CD4-positive, alpha-beta T cell treated with Interleukin-15 for 4 hours (primary cell): ENCODE measurements at regions not wholly inside any gene's neighbourhood (a gene's known extent, or its start where the extent isn't known, plus 50 kb on each side); places are given as distances from the start of the nearest gene placed in this dataset.

Source experiments
- DNase-seq: peaks from one replicate; pipeline ENCODE4 v3.0.0-alpha.2; 2020; ENCODE audit warnings: low spot score

GRCh38 chr10:131425752-131426533 lies 114.4 kb upstream of the TCERG1L start:
- no peak for DNase-seq

GRCh38 chr10:131426534-131426898 lies 115.0 kb upstream of the TCERG1L start:
- no peak for DNase-seq

DNA sequence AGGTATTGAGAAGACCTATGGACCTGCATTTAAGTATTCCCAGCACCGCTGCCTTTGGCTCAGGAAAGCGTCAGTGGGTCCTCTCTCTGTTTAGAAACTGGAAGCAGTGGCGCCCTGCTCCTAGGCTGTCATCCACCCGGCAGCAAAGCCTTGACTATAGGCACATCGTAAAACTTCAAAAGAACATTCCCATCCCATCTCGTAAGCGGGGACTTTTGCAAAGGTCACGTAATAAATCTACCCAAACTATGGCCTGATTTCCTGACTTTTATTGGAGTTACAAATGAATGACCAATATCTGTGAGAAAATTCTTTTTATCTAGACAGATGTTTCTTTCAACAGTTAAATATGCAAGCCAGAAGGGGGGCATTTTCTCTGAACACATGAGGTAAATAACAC lies 115.8 kb upstream of the TCERG1L start:
- no peak for DNase-seq

GRCh38 chr10:131427901-131428300 lies 116.4 kb upstream of the TCERG1L start:
- no peak for DNase-seq

DNA sequence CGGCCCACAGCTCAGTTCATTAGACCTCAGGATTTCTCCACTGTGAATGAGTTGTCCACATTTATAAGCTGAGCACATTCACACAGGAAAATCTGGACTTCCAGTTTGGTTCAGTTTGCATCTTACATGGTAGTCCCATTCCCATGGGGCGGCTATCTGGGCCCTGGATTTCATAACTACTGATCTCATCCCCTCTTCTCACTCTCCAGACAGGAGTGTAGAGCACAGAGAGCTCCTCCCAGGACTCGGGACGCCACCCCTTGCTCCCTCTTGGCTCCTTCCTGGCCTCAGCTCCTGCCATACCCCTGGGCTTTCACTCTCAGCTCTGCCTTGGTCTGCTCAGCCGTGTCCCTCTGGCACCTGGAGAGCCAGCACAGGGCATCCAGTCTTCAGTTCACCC lies 117.6 kb upstream of the TCERG1L start:
- DNase-seq = no peak

GRCh38 chr10:131429942-131430341 lies 118.4 kb upstream of the TCERG1L start:
- DNase-seq = no peak

GRCh38 chr10:131430716-131431412 lies 119.3 kb upstream of the TCERG1L start:
- no peak for DNase-seq

DNA sequence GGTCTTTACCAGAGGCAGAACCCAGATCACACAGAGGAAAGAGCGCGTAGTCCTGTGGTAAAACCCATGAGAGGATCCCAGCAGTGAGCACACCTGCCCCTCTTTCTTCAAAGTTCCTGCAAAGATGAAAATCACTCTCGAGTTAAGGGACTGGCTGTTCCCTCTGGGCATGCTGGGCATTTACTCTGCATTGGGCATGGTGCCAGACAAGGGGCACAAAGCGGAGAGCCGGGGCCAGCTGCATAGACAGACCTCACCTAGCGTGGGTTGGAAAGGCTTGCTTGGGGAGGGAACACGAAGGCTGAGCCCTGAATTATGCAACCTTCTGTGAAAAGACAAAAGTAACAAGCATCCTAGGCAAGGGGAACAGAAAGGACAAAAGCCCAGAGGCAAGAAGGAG lies 120.0 kb upstream of the TCERG1L start:
- no peak for DNase-seq

GRCh38 chr10:131431978-131432690 lies 120.6 kb upstream of the TCERG1L start:
- DNase-seq = no peak

DNA sequence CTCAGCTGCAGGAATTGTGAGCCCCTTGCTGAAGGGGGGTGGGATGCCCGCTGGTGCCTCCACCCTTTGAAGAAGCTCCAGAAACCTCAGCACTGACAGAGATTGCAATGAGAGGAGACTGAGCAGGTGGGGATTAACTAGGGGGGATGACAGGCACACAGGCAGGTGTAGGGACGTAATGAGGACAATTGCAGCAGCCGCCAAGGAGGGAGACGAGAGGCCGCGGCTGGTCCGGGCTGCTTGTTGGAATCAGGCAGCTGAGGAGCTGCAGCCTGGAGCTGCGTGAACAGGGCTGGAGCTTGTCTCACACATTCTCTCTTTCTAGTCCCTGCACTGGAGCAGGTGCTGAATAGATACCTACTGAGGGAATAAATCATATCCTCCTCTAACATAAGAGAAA lies 122.0 kb upstream of the TCERG1L start:
- no peak for DNase-seq

DNA sequence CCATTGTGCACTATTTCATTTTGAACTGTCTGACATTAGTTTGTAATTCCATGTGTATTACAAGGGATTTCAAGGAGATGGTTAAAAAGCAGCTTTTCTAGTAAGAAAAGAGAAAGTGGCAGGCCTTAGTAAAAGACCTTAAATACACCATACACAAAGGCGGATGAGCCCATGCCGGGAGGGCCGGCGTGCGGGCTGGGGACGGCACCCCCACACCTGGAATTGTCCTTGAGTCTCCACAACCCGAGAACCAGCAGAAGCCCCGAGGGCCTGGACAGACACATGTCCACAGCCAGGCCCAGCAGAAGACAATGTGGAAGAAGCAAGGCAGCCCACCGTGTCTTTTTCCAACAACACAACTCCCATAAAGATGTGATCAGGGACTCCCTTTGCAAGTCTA lies 123.7 kb upstream of the TCERG1L start:
- no peak for DNase-seq

DNA sequence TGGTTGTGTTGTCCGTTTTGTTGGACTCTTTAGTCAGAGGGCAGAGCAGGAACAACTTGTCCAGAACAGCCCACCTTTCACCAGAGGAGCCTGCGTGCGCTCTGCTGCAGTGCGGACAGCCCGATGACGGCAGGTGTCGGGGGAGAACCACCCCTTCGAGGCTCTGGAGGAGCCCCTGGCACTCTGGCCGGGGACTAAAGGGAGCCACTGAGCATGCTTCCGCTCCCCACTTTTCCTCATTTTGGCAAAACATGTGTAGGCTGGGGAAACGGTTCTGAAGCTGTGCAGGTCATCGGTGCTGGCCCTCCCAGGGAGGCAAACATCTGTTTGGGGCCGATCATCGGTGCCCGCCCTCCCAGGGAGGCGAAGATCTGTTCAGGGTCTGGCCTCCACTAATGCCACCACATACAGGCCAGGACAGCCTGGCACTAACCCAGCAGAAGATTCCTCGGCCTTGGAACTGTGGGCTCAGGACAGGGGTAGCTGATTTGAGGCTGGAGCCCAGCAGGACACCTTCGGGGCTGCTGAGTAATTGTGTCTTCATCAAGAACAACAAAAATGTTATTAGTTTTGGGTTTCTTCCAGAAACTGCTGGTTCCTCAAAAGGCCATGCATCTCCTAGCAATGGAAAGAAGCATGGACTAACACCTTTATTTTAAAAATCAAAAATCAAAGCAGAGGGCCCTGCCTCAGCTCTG lies 124.4 kb upstream of the TCERG1L start:
- no peak for DNase-seq

DNA sequence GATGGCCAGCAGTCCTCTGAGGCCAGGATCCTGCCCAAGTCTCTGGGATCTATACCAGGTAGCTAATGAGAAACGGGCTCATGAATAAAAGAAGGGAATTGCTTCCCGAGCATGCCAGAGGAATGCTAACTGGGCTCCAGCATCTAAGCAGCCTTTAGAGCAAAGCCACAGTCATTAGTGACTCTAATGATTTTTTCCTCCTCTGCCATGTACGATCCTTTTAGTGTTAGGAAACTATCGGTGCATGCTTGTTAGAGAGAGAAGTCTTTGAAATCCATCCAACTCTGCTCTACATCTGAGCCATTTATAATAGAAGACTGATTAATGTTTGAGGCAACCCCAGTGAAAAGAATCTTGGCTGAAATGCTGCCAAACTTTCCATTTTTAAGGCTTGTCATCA lies 124.9 kb upstream of the TCERG1L start:
- no peak for DNase-seq

- no peak for DNase-seq
Observed at GRCh38 chr10:131437556-131438475, 126.3 kb upstream of the TCERG1L start.

DNA sequence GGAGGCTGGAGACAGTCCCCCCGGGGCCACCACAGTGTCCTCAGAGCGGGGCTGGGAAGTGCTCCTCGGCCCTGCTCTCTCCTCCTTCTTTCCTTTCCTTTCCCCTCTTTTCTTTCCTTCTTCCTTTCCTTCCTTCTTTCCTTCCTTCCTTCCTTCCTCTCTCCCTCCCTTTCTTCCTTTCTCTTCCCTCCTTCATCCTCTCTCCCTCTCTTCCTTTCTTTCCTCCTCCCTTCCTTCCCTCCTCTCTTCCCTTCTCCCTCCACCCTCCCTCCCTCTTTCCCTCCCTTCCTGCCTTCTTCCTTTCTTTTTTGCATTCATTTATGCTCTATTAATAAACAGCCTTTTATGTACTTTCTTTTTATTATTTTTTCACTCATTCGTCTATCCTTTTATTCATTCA lies 127.1 kb upstream of the TCERG1L start:
- DNase-seq = no peak

DNA sequence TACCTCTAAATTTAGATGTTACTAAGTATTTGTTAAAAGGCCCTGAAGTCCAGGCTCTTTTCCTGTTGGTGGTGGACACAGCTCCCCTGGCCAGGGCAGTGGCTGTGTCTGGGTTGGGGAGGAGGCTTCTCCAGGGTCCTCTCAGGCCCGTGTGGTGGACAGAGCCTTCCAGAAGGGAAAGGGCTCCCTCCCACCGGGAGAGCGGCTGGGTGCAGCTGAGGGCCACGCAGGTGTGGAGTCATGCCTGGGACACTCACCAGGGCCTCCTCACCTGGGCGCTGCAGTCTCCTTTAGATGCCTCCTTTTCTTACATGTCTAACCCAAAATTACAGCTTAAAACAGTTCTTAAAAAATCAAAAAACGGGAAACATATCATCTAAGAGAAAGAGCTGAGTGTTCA lies 128.2 kb upstream of the TCERG1L start:
- no peak for DNase-seq

DNA sequence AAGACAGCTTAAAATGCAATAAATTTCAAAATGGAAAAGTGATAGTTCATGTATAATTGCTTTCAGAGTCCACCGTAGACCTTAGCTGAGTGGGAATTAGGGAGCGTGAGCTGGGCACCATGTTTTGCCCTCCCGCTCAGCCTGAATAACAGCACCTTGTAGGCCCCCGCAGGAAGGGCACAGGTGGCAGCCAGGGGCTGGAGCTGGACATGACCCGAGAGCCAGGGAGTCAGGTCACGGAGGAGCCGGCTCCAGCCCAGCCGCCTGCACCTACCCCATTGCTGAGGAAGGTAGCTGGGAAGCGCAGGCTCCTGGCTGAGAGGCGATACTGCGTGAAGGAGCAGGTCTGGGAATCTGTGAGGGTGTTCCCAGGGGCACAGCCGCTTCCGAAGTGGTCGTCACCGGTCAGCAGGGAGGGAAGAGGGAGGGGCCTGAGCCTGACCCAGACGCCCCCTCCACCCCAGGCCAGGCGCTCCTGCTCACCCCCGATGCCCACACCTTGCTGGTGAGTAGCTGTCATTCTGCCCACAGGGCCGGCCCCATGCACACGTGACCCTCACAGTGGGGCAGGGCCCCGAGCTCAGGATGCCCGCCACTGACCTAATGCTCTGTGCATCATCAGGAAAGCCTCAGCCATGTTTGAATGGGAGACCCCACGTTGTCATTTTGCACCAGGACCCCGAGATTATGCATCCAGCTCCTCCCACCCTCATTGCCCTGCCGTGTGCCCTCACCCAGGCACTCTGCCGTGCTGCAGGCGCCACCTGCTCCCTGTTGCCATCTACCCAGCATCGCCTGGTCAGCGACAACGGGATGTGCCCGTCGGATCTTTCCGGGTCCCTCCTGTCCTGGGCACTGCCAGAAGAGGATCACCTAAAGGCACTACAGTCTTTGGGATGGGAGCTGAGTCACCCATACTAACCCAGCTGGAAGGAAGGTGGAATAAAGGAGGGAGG lies 129.2 kb upstream of the TCERG1L start:
- no peak for DNase-seq

DNA sequence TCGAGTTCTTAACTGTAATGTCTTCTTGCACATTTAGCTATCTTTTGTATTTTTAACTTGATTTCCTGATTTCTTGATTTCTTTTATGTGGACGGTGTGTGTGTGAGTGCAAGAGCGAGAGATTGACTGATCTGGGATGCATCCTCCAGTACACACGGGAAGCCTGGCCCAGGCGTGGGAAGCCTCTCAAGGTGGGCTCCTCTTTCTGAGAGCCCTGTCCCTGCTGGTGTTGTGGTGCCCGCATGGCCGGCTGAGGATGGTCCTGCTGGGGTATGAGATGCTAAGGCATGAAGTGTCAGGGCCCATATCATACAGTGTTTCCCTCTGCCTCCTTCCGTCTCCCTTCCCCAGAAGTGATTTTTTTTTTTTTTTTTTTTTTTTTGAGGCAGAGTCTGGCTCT lies 130.8 kb upstream of the TCERG1L start:
- DNase-seq = no peak

- no peak for DNase-seq
Observed at GRCh38 chr10:131444286-131444685, 132.8 kb upstream of the TCERG1L start.

- DNase-seq = no peak
Observed at GRCh38 chr10:131444862-131445461, 133.4 kb upstream of the TCERG1L start.
